ENCODE measurements at regions not wholly inside any gene's neighbourhood (a gene's known extent, or its start where the extent isn't known, plus 50 kb on each side); places are given as distances from the start of the nearest gene placed in this dataset.
"Not testable (repeated sequence)": the region's sequence is repeated elsewhere in the genome, so short reads cannot be mapped to it uniquely, and the experiment has no call there.

- Mint-ChIP-seq H3K4me3 (no peak overlapping the region), H3K27me3 (peaks cover 18% of the 10 kb centered on the region), H3K4me1 (ENCODE audit: low read depth) (no peaks in the 10 kb centered on the region), H3K36me3 (no peaks in the 10 kb centered on the region), H3K9me3 (peaks cover 16% of the 10 kb centered on the region), H3K27ac (no peak overlapping the region)
- intact Hi-C loops (cut with micrococcal nuclease), result no loop called here
- no peak for DNase-seq
- POLR2A ChIA-PET, result no interaction called here
- CTCF ChIA-PET, result interaction anchor here (1.6 kb wide), 1 partner anchor 33 kb away, joined by 7 read pairs; no protein-coding TSS in a partner anchor
These were observed 56.5 kb upstream of the ORC5 start for GRCh38 chr7:104264285-104264684.

GRCh38 chr7:104267701-104268368, 60.0 kb upstream of the ORC5 start:
- H3K4me3 Mint-ChIP-seq, result no peak overlapping the region
- intact Hi-C loops (cut with micrococcal nuclease), result loop anchor here (5.0 kb wide), 2 partner anchors 36 to 691 kb away; no protein-coding TSS in a partner anchor
- H3K9me3 Mint-ChIP-seq, result peaks cover 13% of the 10 kb centered on the region
- no peak overlapping the region for H3K27ac Mint-ChIP-seq
- H3K36me3 Mint-ChIP-seq, result no peaks in the 10 kb centered on the region
- POLR2A ChIA-PET, result no interaction called here
- no peaks in the 10 kb centered on the region for H3K4me1 Mint-ChIP-seq (ENCODE audit: low read depth)
- CTCF ChIA-PET, result interaction anchor here (0.7 to 4.3 kb wide), 5 partner anchors 10 to 693 kb away, joined by 3 to 30 read pairs (median 3); no protein-coding TSS in a partner anchor
- no peak for DNase-seq
- peaks cover 11% of the 10 kb centered on the region for H3K27me3 Mint-ChIP-seq

GRCh38 chr7:104271948-104272347, 56.5 kb upstream of the LHFPL3 start:
- intact Hi-C loops (cut with micrococcal nuclease), result loop anchor here (1.0 kb wide), 1 partner anchor 576 kb away; no protein-coding TSS in a partner anchor
- no peak overlapping the region for H3K27ac Mint-ChIP-seq
- ChIA-PET CTCF (interaction anchor here (1.0 kb wide), 1 partner anchor 40 kb away, joined by 4 read pairs; no protein-coding TSS in a partner anchor), POLR2A (no interaction called here)
- peaks cover 18% of the 10 kb centered on the region for H3K27me3 Mint-ChIP-seq
- peaks cover 6% of the 10 kb centered on the region for H3K9me3 Mint-ChIP-seq
- H3K4me1 Mint-ChIP-seq (ENCODE audit: low read depth), result no peaks in the 10 kb centered on the region
- H3K36me3 Mint-ChIP-seq, result no peaks in the 10 kb centered on the region
- DNase-seq, result no peak
- no peak overlapping the region for H3K4me3 Mint-ChIP-seq

- ChIA-PET CTCF (no interaction called here), POLR2A (no interaction called here)
- H3K27me3 Mint-ChIP-seq, result peaks cover 17% of the 10 kb centered on the region
- H3K36me3 Mint-ChIP-seq, result no peaks in the 10 kb centered on the region
- H3K27ac Mint-ChIP-seq, result no peak overlapping the region
- DNase-seq, result no peak
- no peaks in the 10 kb centered on the region for H3K4me1 Mint-ChIP-seq (ENCODE audit: low read depth)
- H3K4me3 Mint-ChIP-seq, result no peak overlapping the region
- intact Hi-C loops (cut with micrococcal nuclease), result loop anchor here (1.0 kb wide), 1 partner anchor 575 kb away; no protein-coding TSS in a partner anchor
- peaks cover 6% of the 10 kb centered on the region for H3K9me3 Mint-ChIP-seq
These were observed 55.5 kb upstream of the LHFPL3 start for GRCh38 chr7:104272767-104273384.

- H3K36me3 Mint-ChIP-seq, result no peaks in the 10 kb centered on the region
- POLR2A ChIA-PET, result no interaction called here
- intact Hi-C loops (cut with micrococcal nuclease), result no loop called here
- no peak overlapping the region for H3K4me3 Mint-ChIP-seq
- no peak overlapping the region for H3K27ac Mint-ChIP-seq
- CTCF ChIA-PET, result no interaction called here
- no peak for DNase-seq
- no peaks in the 10 kb centered on the region for H3K4me1 Mint-ChIP-seq (ENCODE audit: low read depth)
- peaks cover 9% of the 10 kb centered on the region for H3K9me3 Mint-ChIP-seq
- H3K27me3 Mint-ChIP-seq, result peaks cover 13% of the 10 kb centered on the region
These were observed 52.5 kb upstream of the LHFPL3 start for GRCh38 chr7:104275900-104276299.

- POLR2A ChIA-PET, result not testable (repeated sequence)
These were observed 51.7 kb upstream of the LHFPL3 start for GRCh38 chr7:104276730-104277129.

More at GRCh38 chr7:104276730-104277129, 51.7 kb upstream of the LHFPL3 start:
- H3K9me3 Mint-ChIP-seq; H3K27ac Mint-ChIP-seq; intact Hi-C loops (cut with micrococcal nuclease); H3K36me3 Mint-ChIP-seq; H3K4me1 Mint-ChIP-seq (ENCODE audit: low read depth); H3K4me3 Mint-ChIP-seq; DNase-seq; CTCF ChIA-PET: not testable (repeated sequence)
- peaks cover 13% of the 10 kb centered on the region for H3K27me3 Mint-ChIP-seq

Data from activated CD4-positive, alpha-beta memory T cell treated with anti-CD3 and anti-CD28 coated beads for 36 hours (primary cell).